Stimulated activated CD8-positive, alpha-beta memory T cell treated with anti-CD3 and anti-CD28 coated beads, Interleukin-4, amount 100 ng/mL, for 24 hours (primary cell): ENCODE measurements at regions not wholly inside any gene's neighbourhood (a gene's known extent, or its start where the extent isn't known, plus 50 kb on each side); places are given as distances from the start of the nearest gene placed in this dataset.

ENCODE experiments used
- DNase-seq: peaks from one replicate; pipeline ENCODE4 v3.0.0-alpha.2; 2020; ENCODE audit warnings: low read depth

DNA sequence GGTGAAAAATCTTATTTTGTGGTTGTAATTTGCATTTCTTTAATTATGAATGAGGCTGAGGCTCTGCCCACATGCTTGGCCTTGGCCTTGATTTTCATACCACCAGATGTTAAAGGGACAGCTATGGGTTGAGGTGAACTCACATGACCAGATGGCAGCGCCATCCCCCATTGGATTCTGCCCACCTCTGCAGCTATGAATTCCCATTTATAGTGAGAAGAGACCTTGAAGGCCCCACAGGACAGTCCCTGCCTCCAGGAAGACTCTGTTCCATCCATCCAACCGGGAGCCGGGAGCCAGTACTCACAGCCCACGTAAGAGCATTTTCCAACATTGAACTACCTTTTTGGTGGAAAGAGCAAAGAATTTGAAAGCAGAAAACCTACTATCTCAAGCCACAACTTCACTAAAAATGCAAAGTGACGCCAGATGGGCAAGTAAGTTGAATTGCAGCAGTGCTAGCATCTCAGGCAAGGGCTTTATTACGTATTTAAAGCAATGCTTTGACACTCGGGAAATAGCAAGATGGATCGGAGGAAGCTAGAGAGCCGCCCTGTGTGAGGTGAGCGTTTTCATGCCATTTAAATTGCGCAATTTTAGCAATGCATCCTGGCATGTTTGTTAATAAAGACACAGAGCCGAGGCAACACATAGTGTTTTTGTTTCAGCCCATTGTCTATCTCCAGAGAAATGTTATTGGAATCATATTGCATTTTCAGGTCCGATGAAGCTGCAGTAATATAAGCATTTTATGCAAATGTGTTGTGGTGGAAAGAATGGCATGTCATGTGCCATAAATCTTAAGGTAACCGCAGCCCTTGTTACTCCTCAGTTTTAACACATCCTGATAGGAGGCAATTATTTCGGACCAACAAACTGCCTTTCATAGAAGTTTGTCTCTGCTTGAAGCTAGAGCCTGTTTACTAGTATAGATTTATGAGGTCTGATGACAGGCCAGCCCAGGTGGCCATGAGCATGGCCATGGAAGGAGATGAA, 273.4 kb upstream of the TNRC6C start:
- no peak for DNase-seq

DNA sequence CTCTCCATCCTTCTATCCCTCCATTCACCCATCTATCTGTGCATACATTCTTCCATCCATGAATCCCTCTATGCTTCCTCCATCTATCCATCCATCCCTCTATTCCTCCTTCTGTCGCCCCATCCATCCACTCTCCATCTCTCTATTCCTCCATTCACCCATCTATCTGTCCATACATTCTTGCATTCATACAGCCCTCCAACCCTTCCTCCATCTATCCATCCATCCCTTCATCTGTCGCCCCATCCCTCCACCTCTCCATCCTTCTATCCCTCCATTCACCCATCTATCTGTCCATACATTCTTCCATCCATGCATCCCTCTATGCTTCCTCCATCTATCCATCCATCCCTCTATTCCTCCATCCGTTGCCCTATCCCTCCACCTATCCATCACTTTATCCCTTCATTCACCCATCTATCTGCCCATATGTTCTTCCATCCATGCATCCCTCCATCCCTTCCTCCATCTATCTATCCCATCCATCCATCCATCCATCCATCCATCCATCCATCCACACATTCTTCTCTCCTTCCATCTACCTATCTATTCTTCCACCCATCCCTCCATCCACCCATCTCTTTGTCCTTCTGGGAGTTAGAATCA, 272.5 kb upstream of the TNRC6C start:
- no peak for DNase-seq

DNA sequence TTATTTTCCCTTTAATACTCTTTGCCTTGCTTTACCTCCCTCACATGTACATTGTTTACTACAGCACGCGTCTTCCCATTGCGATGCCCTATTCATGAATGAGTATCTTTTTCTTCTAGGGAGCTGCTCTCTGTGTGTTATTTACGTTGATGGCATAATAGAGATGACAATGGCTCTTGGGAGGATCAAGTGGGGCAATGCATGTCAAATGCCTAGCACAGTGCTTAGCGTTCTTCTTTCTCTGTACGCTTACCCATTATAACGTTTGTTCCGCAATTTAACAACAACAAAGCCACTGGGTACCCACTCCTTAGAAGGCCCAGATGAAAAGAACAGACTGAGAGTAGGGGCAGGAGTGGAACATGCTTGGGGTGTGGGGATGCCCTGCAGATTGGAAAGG, 271.6 kb upstream of the TNRC6C start:
- DNase-seq = no peak

GRCh38 chr17:77687417-77687816, 271.1 kb upstream of the TNRC6C start:
- no peak for DNase-seq

GRCh38 chr17:77687921-77688320, 270.6 kb upstream of the TNRC6C start:
- DNase-seq = no peak

GRCh38 chr17:77688369-77688768, 270.1 kb upstream of the TNRC6C start:
- no peak for DNase-seq

GRCh38 chr17:77690271-77691161, 268.0 kb upstream of the TNRC6C start:
- DNase-seq = no peak

DNA sequence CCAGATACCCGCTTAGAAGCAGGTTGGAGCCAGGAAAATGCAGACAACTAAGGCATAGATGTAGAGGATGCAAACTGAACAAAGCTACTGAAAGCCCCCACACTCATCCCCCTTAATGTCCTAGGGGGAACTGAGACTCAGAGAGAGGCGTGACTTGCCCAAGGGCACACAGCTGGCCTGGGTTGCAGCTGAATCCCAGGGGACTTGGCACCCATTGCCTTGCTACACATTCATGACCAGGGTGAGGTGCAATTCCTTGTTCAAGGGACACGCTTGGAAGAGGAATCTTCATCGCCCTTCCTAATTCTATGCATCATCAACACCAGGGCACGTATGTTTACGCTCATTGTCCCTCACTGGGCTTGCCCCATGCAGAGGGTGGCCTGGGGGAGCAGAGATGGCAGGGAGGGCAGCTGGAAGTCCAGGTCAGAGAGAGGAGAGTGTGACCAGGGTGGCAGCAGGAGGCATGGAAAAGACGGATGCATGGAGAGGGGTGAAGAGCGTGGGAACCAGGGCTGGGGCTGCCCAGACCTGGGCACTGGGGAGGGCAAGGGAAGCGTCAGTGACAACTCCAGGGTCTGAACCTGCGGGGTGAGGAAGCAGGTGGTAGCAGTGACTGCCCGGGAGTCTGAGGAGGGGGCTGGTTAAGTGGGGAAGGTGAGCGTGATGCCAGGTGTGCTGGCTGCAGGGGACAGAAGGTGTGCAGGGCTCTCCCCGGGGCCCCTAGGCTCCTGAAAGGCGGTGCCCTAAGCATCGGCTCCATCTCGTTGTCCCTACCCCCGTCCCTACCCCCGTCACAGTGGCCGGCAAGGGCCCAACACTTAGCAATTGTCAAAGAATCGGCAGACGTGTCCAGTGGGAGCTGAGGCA, 267.1 kb upstream of the TNRC6C start:
- DNase-seq = no peak

- no peak for DNase-seq
Observed at GRCh38 chr17:77692571-77693161, 265.8 kb upstream of the TNRC6C start.

- DNase-seq = no peak
Observed at GRCh38 chr17:77693301-77693700, 265.2 kb upstream of the TNRC6C start.

- no peak for DNase-seq
Observed at GRCh38 chr17:77693776-77694175, 264.7 kb upstream of the TNRC6C start.

DNA sequence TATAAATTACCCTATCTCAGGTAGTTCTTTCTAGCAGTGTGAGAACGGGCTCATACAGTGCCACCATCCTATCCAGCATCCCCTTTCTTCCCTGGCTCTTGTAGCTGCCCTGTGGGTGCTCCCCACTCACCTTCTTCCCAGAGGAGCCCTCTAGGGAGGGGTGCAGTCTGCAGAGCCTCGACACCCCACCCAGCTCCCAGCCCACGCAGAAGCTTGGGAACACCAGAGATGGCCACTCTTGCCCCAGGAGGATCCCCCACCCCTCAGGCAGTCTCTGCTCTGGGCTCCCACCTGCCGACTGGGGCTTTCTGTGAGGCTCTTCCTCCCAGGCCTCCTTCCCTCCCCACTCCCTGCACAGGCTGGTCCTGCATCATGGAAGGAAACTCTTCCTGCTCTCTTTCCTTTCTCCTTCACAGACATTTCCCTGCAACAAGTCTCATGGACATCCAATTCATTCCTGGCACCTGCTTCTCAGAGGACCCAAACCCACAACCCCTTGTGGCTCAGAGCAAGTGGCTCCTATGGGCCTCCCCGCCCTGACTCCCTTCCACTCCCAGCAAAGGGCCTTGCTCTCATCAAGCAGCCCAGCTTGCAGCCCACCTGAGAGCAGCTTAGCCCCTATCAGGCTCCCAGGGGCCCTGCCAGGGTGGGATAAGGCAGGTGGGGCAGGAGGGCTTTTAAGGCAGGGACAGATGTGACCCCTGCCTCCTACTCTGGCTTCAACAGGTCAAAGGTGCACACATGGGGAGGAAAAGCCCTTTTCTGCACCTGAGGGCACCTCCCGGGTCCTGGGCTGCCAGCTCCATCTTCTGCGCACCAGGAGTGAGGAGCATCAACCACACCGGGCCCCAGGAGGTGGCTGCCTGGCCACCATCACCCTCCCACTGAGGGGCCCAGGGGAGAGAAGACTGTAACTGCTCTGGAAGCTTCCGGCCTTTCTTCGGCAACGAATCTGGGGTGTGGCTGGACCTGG, 263.8 kb upstream of the TNRC6C start:
- no peak for DNase-seq

DNA sequence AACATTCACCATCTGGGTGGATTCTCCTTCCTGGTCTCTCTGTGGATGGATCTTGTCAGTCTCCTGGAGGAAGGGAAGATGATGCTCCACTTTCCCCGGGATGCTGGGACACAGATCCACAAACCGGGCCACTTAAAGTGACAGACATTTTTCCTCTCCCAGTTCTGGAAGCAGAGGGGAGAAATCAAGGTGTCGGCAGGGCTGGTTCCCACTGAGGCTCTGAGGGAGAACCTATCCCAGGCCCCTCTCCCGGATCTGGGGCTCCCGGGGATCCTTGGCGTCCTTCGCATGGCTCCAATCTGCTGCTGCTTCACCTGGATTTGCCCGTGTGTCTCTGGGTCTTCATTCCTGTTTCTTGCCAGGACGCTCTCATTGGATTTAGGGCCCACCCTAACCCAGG, 263.1 kb upstream of the TNRC6C start:
- no peak for DNase-seq

- DNase-seq = no peak
Observed at GRCh38 chr17:77696151-77696720, 262.3 kb upstream of the TNRC6C start.

GRCh38 chr17:77696721-77697460, 261.6 kb upstream of the TNRC6C start:
- no peak for DNase-seq

DNA sequence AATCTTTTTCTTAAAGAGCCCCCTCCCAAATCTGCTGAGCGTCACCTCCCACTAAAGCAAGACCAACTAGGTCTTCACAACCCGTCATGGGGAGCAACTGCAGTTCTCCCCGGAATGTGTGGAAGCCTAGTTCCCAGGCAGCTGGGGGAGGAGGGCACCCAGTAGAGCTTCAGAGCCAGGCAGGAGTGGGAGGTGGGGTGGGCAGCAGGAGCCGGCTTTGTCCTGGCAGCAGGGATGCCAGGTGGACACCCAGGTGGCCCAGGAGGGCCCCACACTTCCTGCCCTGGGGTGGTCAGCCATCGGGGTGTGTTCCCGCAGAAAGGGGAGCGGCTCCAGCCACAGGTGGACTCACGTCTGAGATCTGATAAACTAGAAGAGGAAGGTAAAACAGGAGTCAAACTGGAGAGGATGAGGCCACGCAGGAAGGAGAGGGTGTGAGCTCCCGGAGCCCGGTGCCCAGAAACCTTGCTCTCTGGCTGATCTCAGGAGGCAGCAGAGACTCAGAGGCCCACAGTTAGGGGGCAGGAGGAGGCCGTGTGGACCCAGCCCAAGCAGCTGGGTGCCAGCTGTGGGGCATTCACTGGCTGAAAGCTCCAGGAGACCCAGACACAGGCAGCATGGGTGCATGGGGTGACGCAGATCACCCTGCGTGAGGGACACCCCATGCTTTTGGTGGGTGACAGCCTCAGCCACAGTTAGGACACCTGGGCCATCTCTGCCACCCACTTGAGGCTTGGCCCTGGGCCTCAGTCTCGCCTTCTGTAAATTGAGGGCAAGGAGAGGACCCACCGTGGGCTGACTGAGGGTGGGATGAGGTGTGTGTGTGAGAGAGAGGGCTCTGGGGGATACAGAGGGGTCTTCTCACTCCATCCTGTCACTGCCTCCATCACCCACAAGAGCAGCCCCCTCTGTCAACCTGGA, 260.8 kb upstream of the TNRC6C start:
- no peak for DNase-seq

DNA sequence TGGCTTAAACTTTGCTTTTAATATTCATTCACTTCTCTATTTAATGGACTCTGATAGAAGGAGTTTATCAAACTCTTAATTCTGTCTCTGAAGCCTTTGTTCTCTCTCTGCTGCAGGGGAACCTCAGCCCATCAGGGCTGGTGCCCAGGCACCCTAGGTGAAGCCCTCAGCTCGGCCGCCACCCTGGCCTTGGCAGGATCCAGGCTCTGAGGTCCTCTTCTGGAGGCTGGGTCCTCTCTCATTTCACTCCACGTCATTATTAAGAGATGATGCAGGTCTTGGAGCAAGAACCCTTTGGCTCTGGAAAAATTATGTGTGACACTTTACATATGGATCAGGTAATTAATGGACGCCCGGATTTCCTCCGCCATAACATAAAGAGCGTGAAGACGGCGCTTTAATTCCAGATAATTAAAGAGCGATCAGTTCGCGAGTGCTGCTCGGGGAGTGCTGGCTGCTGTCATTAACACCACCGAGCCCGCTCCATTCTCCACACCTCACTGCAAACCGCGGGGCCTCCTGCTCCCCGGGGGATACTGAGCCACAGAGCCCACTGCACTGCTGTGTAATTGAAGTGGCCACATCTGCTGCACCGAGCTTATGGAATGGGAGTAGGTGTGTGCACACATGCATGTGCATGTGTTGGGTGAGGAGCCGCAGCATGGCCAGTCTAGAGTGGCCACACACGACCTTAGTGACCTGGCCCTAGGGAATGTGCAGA, 259.4 kb upstream of the TNRC6C start:
- DNase-seq = no peak
